ENCODE measurements at regions not wholly inside any gene's neighbourhood (a gene's known extent, or its start where the extent isn't known, plus 50 kb on each side); places are given as distances from the start of the nearest gene placed in this dataset.

DNA sequence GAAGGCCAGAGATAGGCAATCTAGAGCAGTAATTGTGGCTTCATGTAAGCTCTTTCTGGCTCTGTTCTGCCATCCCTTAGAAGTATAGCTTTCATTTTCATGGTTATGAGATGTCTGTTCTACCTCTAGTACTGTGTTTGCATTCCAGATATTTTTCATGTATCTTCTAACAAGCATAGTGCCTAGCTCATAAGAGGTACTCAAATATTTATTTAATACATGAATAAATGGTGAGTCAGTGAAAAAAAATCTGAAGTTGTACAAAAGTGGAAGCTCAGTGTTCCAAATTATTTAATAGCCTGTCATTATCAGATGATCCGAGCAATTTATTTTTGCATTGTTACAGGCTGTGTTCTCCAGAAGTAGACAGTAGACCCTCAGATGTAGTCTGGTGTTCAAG is 64.3 kb downstream of the OXSM start:
- TF ChIP-seq CTCF (IDR thresholded peaks at IDR 0.05), result no peak
- TF ChIP-seq POLR2A (IDR thresholded peaks at IDR 0.05), result no peak

Data from testis (tissue), 2 donors.